Uterus (tissue), 2 donors: ENCODE measurements at regions not wholly inside any gene's neighbourhood (a gene's known extent, or its start where the extent isn't known, plus 50 kb on each side); places are given as distances from the start of the nearest gene placed in this dataset.

Experiments used
- POLR2A ChIP-seq, 2 donors: fragments of 450-650 bp; IDR thresholded peaks; one replicate each; pipeline ENCODE4 v1.6.1; 2016; ENCODE audit warnings: antibody characterized with exemption in 2 of 2, mild to moderate bottlenecking in 1 of 2, moderate library complexity in 1 of 2
- TF ChIP-seq, protein P1 (sequence below), 4 experiments: fragments of 200-600 bp in 2 of 4; fragments of 450-650 bp in 2 of 4; sonication (generic) in 2 of 4; IDR thresholded peaks; one replicate each; pipeline ENCODE4 v1.5.1; 2016 to 2019; ENCODE audit warnings: antibody characterized with exemption in 4 of 4, mild to moderate bottlenecking in 2 of 4, moderate library complexity in 1 of 4

DNA sequence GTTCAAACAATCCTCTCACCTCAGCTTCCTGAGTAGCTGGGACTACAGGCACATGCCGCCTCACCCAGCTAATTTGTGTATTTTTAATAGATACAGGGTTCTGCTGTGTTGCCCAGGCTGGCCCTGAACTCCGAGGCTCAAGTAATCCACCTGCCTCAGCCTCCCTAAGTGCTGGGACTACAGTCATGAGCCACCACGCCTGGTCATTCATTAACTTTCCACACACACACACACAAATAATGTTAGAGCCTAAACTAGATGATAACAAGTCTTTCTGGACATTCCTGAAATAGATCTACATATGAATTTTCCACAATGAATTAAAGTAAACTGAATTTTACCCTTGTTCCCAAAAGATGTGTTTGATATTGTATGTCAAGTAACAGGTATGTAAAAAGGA is 776.0 kb downstream of the GALC start:
- TF ChIP-seq, protein P1, sequence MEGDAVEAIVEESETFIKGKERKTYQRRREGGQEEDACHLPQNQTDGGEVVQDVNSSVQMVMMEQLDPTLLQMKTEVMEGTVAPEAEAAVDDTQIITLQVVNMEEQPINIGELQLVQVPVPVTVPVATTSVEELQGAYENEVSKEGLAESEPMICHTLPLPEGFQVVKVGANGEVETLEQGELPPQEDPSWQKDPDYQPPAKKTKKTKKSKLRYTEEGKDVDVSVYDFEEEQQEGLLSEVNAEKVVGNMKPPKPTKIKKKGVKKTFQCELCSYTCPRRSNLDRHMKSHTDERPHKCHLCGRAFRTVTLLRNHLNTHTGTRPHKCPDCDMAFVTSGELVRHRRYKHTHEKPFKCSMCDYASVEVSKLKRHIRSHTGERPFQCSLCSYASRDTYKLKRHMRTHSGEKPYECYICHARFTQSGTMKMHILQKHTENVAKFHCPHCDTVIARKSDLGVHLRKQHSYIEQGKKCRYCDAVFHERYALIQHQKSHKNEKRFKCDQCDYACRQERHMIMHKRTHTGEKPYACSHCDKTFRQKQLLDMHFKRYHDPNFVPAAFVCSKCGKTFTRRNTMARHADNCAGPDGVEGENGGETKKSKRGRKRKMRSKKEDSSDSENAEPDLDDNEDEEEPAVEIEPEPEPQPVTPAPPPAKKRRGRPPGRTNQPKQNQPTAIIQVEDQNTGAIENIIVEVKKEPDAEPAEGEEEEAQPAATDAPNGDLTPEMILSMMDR (IDR thresholded peaks at IDR 0.05): no peak
- no peak for TF ChIP-seq POLR2A (IDR thresholded peaks at IDR 0.05)
